HepG2 (cell line): ENCODE measurements at regions not wholly inside any gene's neighbourhood (a gene's known extent, or its start where the extent isn't known, plus 50 kb on each side); places are given as distances from the start of the nearest gene placed in this dataset.

Experiments
- ATAC-seq: fragments of 200-7000 bp; cut with Tn5 transposase; 3 replicates; pipeline ENCODE4 v1.9.1; 2020; ENCODE audit warnings: mild to moderate bottlenecking, moderate library complexity
- BruUV-seq: library from RNA; stranded (reverse); fragments of 400-500 nt; replicated peaks from 2 replicates; lab custom pipeline; 2021; lab: Mats Ljungman, UMichigan
- CTCF ChIA-PET: fragments of 300-600 bp; formaldehyde crosslinking; extraction: SDS; loops from one replicate; lab custom pipeline; 2021; ENCODE audit warnings: low total read pairs, inconsistent platforms, low intra/inter-chr PET ratio; lab: Yijun Ruan, JAX
- POLR2A ChIA-PET: fragments of 350-600 bp; sonication (Branson Sonifier 250); formaldehyde crosslinking; loops from one replicate; lab custom pipeline; 2020; ENCODE audit warnings: antibody characterized with exemption, inconsistent platforms; lab: Yijun Ruan, JAX
- DNase-seq: peaks from one replicate; pipeline ENCODE4 v3.0.0-alpha.2; 2015; ENCODE audit warnings: low spot score
- FAIRE-seq: peaks from 3 replicates; lab custom pipeline; 2011; peaks lifted over from hg19 to GRCh38; lab: Jason Lieb, UNC
- H2AFZ ChIP-seq: one replicate; pipeline ENCODE4 v1.6.1; 2011; ENCODE audit warnings: low read length, inconsistent platforms
- H3K27ac ChIP-seq: fragments of 300-600 bp; 3 replicates; pipeline ENCODE4 v1.8.0; 2011; ENCODE audit warnings: mixed run types, mild to moderate bottlenecking, mixed read lengths, low read length, inconsistent platforms; ENCODE audit not compliant: insufficient read depth; ENCODE audit errors: extremely low read length
- H3K27me3 ChIP-seq, 2 experiments: fragments of 200-600 bp in 1 of 2; 2 replicates in 1 of 2; 3 replicates in 1 of 2; pipeline versions ENCODE4 v1.6.0 to v1.8.0; 2011; ENCODE audit warnings: low read length in 2 of 2, mild to moderate bottlenecking in 2 of 2, moderate library complexity in 2 of 2, inconsistent platforms in 1 of 2; ENCODE audit not compliant: insufficient read depth in 2 of 2, control insufficient read depth in 1 of 2
- H3K36me3 ChIP-seq, 2 experiments: fragments of 200-600 bp in 1 of 2; replicated peaks in 1 of 2; 2 replicates in 1 of 2; 3 replicates in 1 of 2; pipeline versions ENCODE4 v1.5.1 to v1.8.0; 2011; ENCODE audit warnings: low read length in 2 of 2, inconsistent platforms in 1 of 2; ENCODE audit not compliant: insufficient read depth in 2 of 2, control insufficient read depth in 1 of 2
- H3K4me1 ChIP-seq: 2 replicates; pipeline ENCODE4 v1.5.1; 2012; ENCODE audit warnings: low read length, inconsistent platforms; ENCODE audit not compliant: insufficient read depth
- H3K4me2 ChIP-seq: 2 replicates; pipeline ENCODE4 v1.6.0; 2011; ENCODE audit warnings: low read depth, low read length, inconsistent platforms
- H3K4me3 ChIP-seq, 3 experiments: fragments of 200-600 bp in 1 of 3; sonication (generic), shearing (Covaris generic) in 1 of 3; replicated peaks in 1 of 3; 2 replicates each; pipeline ENCODE4 v1.5.1; 2011 to 2016; ENCODE audit warnings: low read length in 3 of 3, inconsistent platforms in 2 of 3, low read depth in 2 of 3, mild to moderate bottlenecking in 2 of 3, control low read depth in 1 of 3, mixed read lengths in 1 of 3; ENCODE audit not compliant: insufficient read depth in 1 of 3
- H3K79me2 ChIP-seq: one replicate; pipeline ENCODE4 v1.6.1; 2011; ENCODE audit warnings: low read length, inconsistent platforms; ENCODE audit not compliant: insufficient read depth
- H3K9ac ChIP-seq: 2 replicates; pipeline ENCODE4 v1.6.0; 2011; ENCODE audit warnings: mild to moderate bottlenecking, low read depth, low read length, inconsistent platforms; ENCODE audit not compliant: insufficient read depth
- H3K9me3 ChIP-seq: 2 replicates; pipeline ENCODE4 v1.5.1; 2012; ENCODE audit warnings: mild to moderate bottlenecking, low read length
- H4K20me1 ChIP-seq: 2 replicates; pipeline ENCODE4 v1.6.0; 2011; ENCODE audit warnings: inconsistent platforms, mild to moderate bottlenecking, low read length, moderate library complexity; ENCODE audit not compliant: insufficient read depth
- ATF1 ChIP-seq: IDR thresholded peaks from 2 replicates; pipeline ENCODE4 v1.6.1; 2016; ENCODE audit warnings: mild to moderate bottlenecking, control low read depth
- CREB1 ChIP-seq, 2 experiments: fragments of 450-650 bp in 1 of 2; IDR thresholded peaks; 2 replicates each; pipeline ENCODE4 v1.6.1; 2016 to 2017; ENCODE audit warnings: control low read depth in 1 of 2, mild to moderate bottlenecking in 1 of 2, missing compliant biosample characterization in 1 of 2, missing genetic modification characterization in 1 of 2
- DBP ChIP-seq: sonication (generic); formaldehyde crosslinking; IDR thresholded peaks from 2 replicates; pipeline ENCODE4 v1.4.0; 2020; ENCODE audit warnings: missing genetic modification reagents; ENCODE audit errors: not compliant biosample characterization
- DMTF1 ChIP-seq: sonication (generic); formaldehyde crosslinking; IDR thresholded peaks from 2 replicates; pipeline ENCODE4 v1.4.0; 2020; ENCODE audit warnings: mild to moderate bottlenecking, missing genetic modification reagents
- EEA1 ChIP-seq: sonication (generic); formaldehyde crosslinking; IDR thresholded peaks from 2 replicates; pipeline ENCODE4 v1.5.1; 2020; ENCODE audit warnings: mild to moderate bottlenecking, missing genetic modification reagents, borderline replicate concordance
- FLYWCH1 ChIP-seq: sonication (generic); formaldehyde crosslinking; IDR thresholded peaks from 2 replicates; pipeline ENCODE4 v1.8.1; 2023; ENCODE audit warnings: mild to moderate bottlenecking, missing genetic modification reagents
- FOXA1 ChIP-seq, 2 experiments: fragments of 450-650 bp in 1 of 2; sonication (generic) in 1 of 2; formaldehyde crosslinking in 1 of 2; IDR thresholded peaks; 2 replicates each; pipeline versions ENCODE4 v1.4.0 to v1.6.1; 2016 to 2020; ENCODE audit warnings: missing genetic modification reagents in 1 of 2
- HMGXB3 ChIP-seq: sonication (generic); formaldehyde crosslinking; IDR thresholded peaks from 2 replicates; pipeline ENCODE4 v1.4.0; 2020; ENCODE audit warnings: missing genetic modification reagents, borderline replicate concordance
- LCORL ChIP-seq, 2 experiments: fragments of 450-650 bp in 1 of 2; sonication (generic) in 1 of 2; formaldehyde crosslinking in 1 of 2; IDR thresholded peaks; 2 replicates each; pipeline versions ENCODE4 v1.5.0 to v1.6.1; 2017 to 2020; ENCODE audit warnings: antibody characterized with exemption in 1 of 2, missing genetic modification reagents in 1 of 2
- MED13 ChIP-seq: sonication (generic); formaldehyde crosslinking; IDR thresholded peaks from 2 replicates; pipeline ENCODE4 v1.5.0; 2020; ENCODE audit warnings: missing genetic modification reagents
- MEF2D ChIP-seq: sonication (generic); formaldehyde crosslinking; IDR thresholded peaks from 2 replicates; pipeline ENCODE4 v1.5.1; 2020; ENCODE audit warnings: mild to moderate bottlenecking, missing genetic modification reagents
- MYC ChIP-seq: sonication (generic); formaldehyde crosslinking; IDR thresholded peaks from 2 replicates; pipeline ENCODE4 v1.9.0; 2021; ENCODE audit warnings: missing genetic modification reagents, borderline replicate concordance
- NFKBIZ ChIP-seq: IDR thresholded peaks from 2 replicates; pipeline ENCODE4 v1.6.1; 2018; ENCODE audit warnings: missing genetic modification reagents, missing compliant biosample characterization
- TOPORS ChIP-seq: sonication (generic); formaldehyde crosslinking; IDR thresholded peaks from 2 replicates; pipeline ENCODE4 v1.8.0; 2023; ENCODE audit warnings: mild to moderate bottlenecking, missing genetic modification reagents
- ZNF207 ChIP-seq: fragments of 450-650 bp; IDR thresholded peaks from 2 replicates; pipeline ENCODE4 v1.6.1; 2016; ENCODE audit warnings: antibody characterized with exemption, borderline replicate concordance
- ZNF432 ChIP-seq: sonication (generic); formaldehyde crosslinking; IDR thresholded peaks from 2 replicates; pipeline ENCODE4 v1.5.0; 2020; ENCODE audit warnings: missing genetic modification reagents, mild to moderate bottlenecking, borderline replicate concordance
- ZNF484 ChIP-seq: sonication (generic); formaldehyde crosslinking; IDR thresholded peaks from 2 replicates; pipeline ENCODE4 v1.5.1; 2020; ENCODE audit warnings: mild to moderate bottlenecking, low read depth, missing genetic modification reagents, borderline replicate concordance
- WGBS: methylation state at CpG from one replicate; pipeline ENCODE4 v1.1.6; 2017; ENCODE audit warnings: low lambda C conversion rate; 5-methylcytosine and 5-hydroxymethylcytosine counted together
- in situ Hi-C: cut with HindIII; loops from 2 replicates; pipeline ENCODE4 v1.10.0; 2017; ENCODE audit warnings: low pct_unique_long_range_greater_than_20kb; ENCODE audit not compliant: extremely low pct_ligation_motif_present
- intact Hi-C: fragments of 100-400 bp; cut with micrococcal nuclease; formaldehyde crosslinking; loops from one replicate; pipeline ENCODE4 v1.10.0; 2022; ENCODE audit not compliant: unreplicated experiment

- no peak for ATAC-seq
- CTCF ChIA-PET, result no interaction called here
- no peaks in the 10 kb centered on the region for H3K4me1 ChIP-seq
- H3K4me3 ChIP-seq, result no peak overlapping the region
- no peak overlapping the region for H3K27ac ChIP-seq
- no peak overlapping the region for H3K9ac ChIP-seq
- H3K79me2 ChIP-seq, result no peaks in the 10 kb centered on the region
- no peaks in the 10 kb centered on the region for H4K20me1 ChIP-seq
- H3K9me3 ChIP-seq, result no peaks in the 10 kb centered on the region
- no peaks in the 10 kb centered on the region for H3K36me3 ChIP-seq
- H3K4me2 ChIP-seq, result no peak overlapping the region
- 0 out of 5 replicates have a peak, but pooled peaks cover 0 to 3% of the 10 kb centered on the region in 2 experiments for H3K27me3 ChIP-seq
- intact Hi-C loops, result no loop called here
- whole genome bisulfite sequencing, result 48% methylated on average over 9 of the region's 9 CpGs
- in situ Hi-C loops, result no loop called here
- H2AFZ ChIP-seq, result no peak overlapping the region
- FAIRE-seq, result no peak
- no TSS peak for BruUV-seq
- no peak for DNase-seq
- POLR2A ChIA-PET, result no interaction called here
- no peak for TF ChIP-seq CREB1 (IDR thresholded peaks at IDR 0.05)
- no peak for TF ChIP-seq CREB1 (CRISPR knock-in tag; IDR thresholded peaks at IDR 0.05)
- no peak for TF ChIP-seq FOXA1 (IDR thresholded peaks at IDR 0.05)
- no peak for TF ChIP-seq FOXA1 (CRISPR knock-in tag; IDR thresholded peaks at IDR 0.05)
- TF ChIP-seq ATF1 (CRISPR knock-in tag), result no peak
- no peak for TF ChIP-seq MED13 (CRISPR knock-in tag)
- no peak for TF ChIP-seq ZNF484
- no peak for TF ChIP-seq FLYWCH1
- no peak for TF ChIP-seq LCORL (IDR thresholded peaks at IDR 0.05)
- no peak for TF ChIP-seq LCORL (CRISPR knock-in tag; IDR thresholded peaks at IDR 0.05)
- TF ChIP-seq DBP (CRISPR knock-in tag), result no peak
- no peak for TF ChIP-seq HMGXB3 (CRISPR knock-in tag)
- TF ChIP-seq ZNF207, result no peak
- TF ChIP-seq MEF2D, result no peak
- no peak for TF ChIP-seq NFKBIZ (CRISPR knock-in tag)
- TF ChIP-seq EEA1, result no peak
- no peak for TF ChIP-seq ZNF432
- TF ChIP-seq DMTF1 (CRISPR knock-in tag), result no peak
- TF ChIP-seq MYC, result no peak
- no peak for TF ChIP-seq TOPORS (CRISPR knock-in tag)
Measured at GRCh38 chr10:33676606-33677339, 342.3 kb upstream of the NRP1 start.
